Type B pancreatic cell (in vitro differentiated cells): ENCODE measurements at regions not wholly inside any gene's neighbourhood (a gene's known extent, or its start where the extent isn't known, plus 50 kb on each side); places are given as distances from the start of the nearest gene placed in this dataset.

ENCODE experiments used
- DNase-seq: peaks from one replicate; pipeline ENCODE4 v3.0.0; 2021; ENCODE audit warnings: mixed read lengths; ENCODE audit not compliant: unreplicated experiment; ENCODE audit errors: extremely low spot score
- H3K27ac Mint-ChIP-seq: 2 replicates; pipeline ENCODE4 v1.8.0; 2021; ENCODE audit warnings: mild to moderate bottlenecking, mixed read lengths
- H3K27me3 Mint-ChIP-seq: 2 replicates; pipeline ENCODE4 v1.8.0; 2021; ENCODE audit warnings: mixed read lengths
- H3K36me3 Mint-ChIP-seq: 2 replicates; pipeline ENCODE4 v1.8.0; 2021; ENCODE audit warnings: mixed read lengths
- H3K4me1 Mint-ChIP-seq: one replicate; pipeline ENCODE4 v1.8.0; 2021; ENCODE audit warnings: mixed read lengths; ENCODE audit not compliant: unreplicated experiment
- H3K4me3 Mint-ChIP-seq: 2 replicates; pipeline ENCODE4 v1.8.0; 2021; ENCODE audit warnings: mild to moderate bottlenecking, mixed read lengths
- H3K9me3 Mint-ChIP-seq: 2 replicates; pipeline ENCODE4 v1.8.0; 2021; ENCODE audit warnings: mixed read lengths
- CTCF ChIP-seq: fragments of 200-600 bp; sonication (generic); conservative IDR thresholded peaks from 2 replicates; pipeline ENCODE4 v1.5.0; 2021; ENCODE audit warnings: antibody characterized with exemption, mild to moderate bottlenecking

GRCh38 chr4:180164799-180165198 lies 2078.4 kb upstream of the TENM3 start:
- Mint-ChIP-seq H3K36me3 (no peaks in the 10 kb centered on the region), H3K9me3 (no peaks in the 10 kb centered on the region), H3K27ac (no peak overlapping the region), H3K4me3 (no peak overlapping the region), H3K4me1 (peaks cover 13% of the 10 kb centered on the region), H3K27me3 (no peaks in the 10 kb centered on the region)
- no peak for TF ChIP-seq CTCF
- no peak for DNase-seq

- H3K4me3 Mint-ChIP-seq: no peak overlapping the region
- H3K36me3 Mint-ChIP-seq: no peaks in the 10 kb centered on the region
- DNase-seq: no peak
- H3K9me3 Mint-ChIP-seq: no peaks in the 10 kb centered on the region
- H3K4me1 Mint-ChIP-seq: peaks cover 4% of the 10 kb centered on the region
- H3K27ac Mint-ChIP-seq: no peak overlapping the region
- no peak for TF ChIP-seq CTCF
- no peaks in the 10 kb centered on the region for H3K27me3 Mint-ChIP-seq
Measured at GRCh38 chr4:180169394-180169793, 2073.8 kb upstream of the TENM3 start.

GRCh38 chr4:180169966-180170365 lies 2073.2 kb upstream of the TENM3 start:
- no peak overlapping the region for H3K27ac Mint-ChIP-seq
- no peaks in the 10 kb centered on the region for H3K36me3 Mint-ChIP-seq
- H3K4me1 Mint-ChIP-seq: no peaks in the 10 kb centered on the region
- no peak for DNase-seq
- no peaks in the 10 kb centered on the region for H3K27me3 Mint-ChIP-seq
- no peaks in the 10 kb centered on the region for H3K9me3 Mint-ChIP-seq
- H3K4me3 Mint-ChIP-seq: no peak overlapping the region
- TF ChIP-seq CTCF: no peak

GRCh38 chr4:180179146-180179545 lies 2064.1 kb upstream of the TENM3 start:
- Mint-ChIP-seq H3K9me3 (no peaks in the 10 kb centered on the region), H3K4me3 (no peak overlapping the region), H3K4me1 (no peaks in the 10 kb centered on the region), H3K36me3 (no peaks in the 10 kb centered on the region), H3K27me3 (no peaks in the 10 kb centered on the region), H3K27ac (no peak overlapping the region)
- no peak for TF ChIP-seq CTCF
- no peak for DNase-seq

- no peak for TF ChIP-seq CTCF
- Mint-ChIP-seq H3K27ac (no peak overlapping the region), H3K4me1 (peaks cover 10% of the 10 kb centered on the region), H3K9me3 (peaks cover 6% of the 10 kb centered on the region), H3K36me3 (no peaks in the 10 kb centered on the region), H3K4me3 (no peak overlapping the region), H3K27me3 (no peaks in the 10 kb centered on the region)
- no peak for DNase-seq
Measured at GRCh38 chr4:180189666-180190065, 2053.5 kb upstream of the TENM3 start.

- no peak for DNase-seq
- peaks cover 6% of the 10 kb centered on the region for H3K9me3 Mint-ChIP-seq
- no peaks in the 10 kb centered on the region for H3K27me3 Mint-ChIP-seq
- no peak overlapping the region for H3K4me3 Mint-ChIP-seq
- no peak overlapping the region for H3K27ac Mint-ChIP-seq
- peaks cover 5% of the 10 kb centered on the region for H3K4me1 Mint-ChIP-seq
- H3K36me3 Mint-ChIP-seq: no peaks in the 10 kb centered on the region
- TF ChIP-seq CTCF: no peak
Measured at GRCh38 chr4:180190382-180190781, 2052.8 kb upstream of the TENM3 start.
